HT-29 (cell line): ENCODE measurements at regions not wholly inside any gene's neighbourhood (a gene's known extent, or its start where the extent isn't known, plus 50 kb on each side); places are given as distances from the start of the nearest gene placed in this dataset.

Experiments used
- DNase-seq: peaks from one replicate; pipeline ENCODE4 v3.0.0-alpha.2; 2015; ENCODE audit warnings: low spot score

GRCh38 chr2:22199994-22200393 is 1076.2 kb downstream of the TDRD15 start:
- no peak for DNase-seq

DNA sequence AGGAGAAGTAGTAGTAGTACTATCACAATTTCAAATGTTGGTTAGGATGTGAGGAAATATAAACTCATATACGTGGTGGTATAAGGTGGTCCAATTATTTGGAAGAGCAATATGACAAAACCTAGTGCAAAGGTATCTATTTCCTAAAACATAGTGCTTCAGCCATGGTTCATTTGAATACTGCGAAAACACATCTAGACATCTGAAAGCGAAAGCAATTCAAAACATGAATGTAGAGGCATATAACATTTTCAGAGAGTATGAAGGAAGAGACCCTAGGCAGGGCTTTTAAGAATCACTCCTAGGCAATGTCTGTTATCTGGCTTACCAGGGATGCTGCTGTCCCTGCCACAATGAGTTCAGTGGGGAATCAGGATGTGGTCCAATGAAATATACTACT is 1085.8 kb downstream of the TDRD15 start:
- DNase-seq: no peak

DNA sequence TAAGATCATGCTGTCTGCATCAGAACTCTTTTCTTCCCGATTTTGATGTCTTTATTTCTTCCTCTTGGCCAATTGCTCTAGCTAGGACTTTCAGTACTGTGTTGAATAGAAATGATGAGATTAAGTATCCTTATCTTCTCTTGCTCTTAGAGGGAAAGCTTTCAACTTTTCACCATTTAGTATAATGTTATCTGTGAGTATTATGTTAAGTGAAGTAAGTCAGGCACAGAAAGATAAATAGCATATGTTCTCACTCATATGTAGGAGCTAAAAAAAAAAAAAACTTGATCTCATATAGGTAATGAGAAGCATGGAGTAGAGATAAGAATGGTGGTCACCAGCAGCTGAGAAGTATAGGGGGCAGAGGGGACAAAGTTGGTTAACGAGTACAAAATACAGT is 1089.5 kb downstream of the TDRD15 start:
- DNase-seq: no peak

GRCh38 chr2:22215517-22215916 is 1091.7 kb downstream of the TDRD15 start:
- DNase-seq: no peak

DNA sequence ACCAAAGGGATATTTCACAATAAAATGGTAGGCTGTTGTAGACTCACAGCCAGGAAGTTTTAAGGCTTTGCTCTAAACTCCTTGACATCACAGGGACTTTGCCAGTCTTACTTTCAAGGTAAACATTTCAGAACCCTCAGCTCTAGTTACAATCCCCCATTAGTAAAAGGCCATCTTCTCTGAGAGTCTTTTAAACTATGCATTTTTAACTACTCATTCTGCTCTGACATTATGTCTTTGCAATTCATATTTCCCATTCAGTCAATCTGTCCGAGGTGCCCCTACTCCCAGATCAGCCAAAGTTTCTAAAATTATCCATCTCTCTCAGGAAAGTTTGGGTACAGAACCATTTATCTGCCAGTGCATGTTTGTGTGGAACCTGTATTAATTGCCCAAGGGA is 1094.1 kb downstream of the TDRD15 start:
- no peak for DNase-seq

DNA sequence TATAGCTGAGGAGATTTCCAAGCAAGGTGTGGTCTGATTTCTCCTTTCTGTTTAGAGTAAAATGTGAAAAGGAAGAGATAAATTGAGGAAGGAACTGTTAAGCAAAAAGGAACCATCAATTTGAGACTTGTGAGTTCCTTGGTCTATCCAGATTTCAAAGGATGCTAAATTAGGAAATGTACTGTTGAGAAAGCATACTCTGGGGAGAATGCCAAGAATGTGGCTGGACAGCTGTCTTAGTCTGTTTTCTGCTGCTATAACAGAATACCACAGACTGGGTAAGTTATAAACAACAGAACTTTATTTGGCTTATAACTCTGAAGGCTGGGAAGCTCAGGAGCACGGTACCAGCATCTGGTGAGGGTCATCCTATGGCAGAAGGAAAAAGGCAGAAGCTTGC is 1097.2 kb downstream of the TDRD15 start:
- no peak for DNase-seq

GRCh38 chr2:22238967-22239366 is 1115.2 kb downstream of the TDRD15 start:
- no peak for DNase-seq

DNA sequence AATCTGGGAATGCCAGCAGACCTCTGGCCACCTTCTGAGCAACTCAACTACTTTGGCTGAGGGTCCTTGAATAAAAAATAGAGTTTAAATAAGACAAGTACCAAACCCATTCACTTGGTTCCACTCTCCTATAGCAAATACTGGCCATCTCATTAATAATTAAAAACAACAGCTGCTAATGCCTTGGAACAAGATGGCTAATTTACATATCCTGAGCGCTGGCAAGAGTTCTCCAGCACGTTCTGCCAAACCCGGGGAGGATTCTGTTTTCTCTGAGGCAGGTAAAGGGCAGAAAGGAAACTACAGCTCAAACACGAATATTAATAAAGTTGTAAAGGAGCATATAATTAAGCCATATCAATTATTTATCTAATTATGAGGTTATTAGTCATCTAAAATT is 1123.7 kb downstream of the TDRD15 start:
- no peak for DNase-seq

GRCh38 chr2:22248851-22249250 is 1125.1 kb downstream of the TDRD15 start:
- no peak for DNase-seq

DNA sequence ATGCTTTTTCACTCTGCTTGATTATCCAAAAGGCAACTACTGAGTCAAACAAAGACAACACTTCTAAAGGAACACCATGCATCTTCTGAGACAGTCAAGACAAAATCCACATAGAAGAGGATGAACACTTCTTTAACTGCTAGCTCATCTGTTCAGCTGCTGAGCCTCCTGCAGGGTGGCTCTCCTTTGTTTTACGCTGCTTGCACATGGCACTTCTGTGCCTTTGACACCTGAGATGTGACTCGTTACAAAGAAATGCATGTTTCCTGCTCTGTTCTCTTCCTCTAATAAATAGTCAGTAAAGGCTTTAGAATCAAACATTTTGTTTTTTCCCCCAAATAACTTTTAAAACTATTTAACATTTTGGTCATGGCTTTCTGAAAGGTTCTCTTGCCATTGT is 1129.4 kb downstream of the TDRD15 start:
- no peak for DNase-seq

DNA sequence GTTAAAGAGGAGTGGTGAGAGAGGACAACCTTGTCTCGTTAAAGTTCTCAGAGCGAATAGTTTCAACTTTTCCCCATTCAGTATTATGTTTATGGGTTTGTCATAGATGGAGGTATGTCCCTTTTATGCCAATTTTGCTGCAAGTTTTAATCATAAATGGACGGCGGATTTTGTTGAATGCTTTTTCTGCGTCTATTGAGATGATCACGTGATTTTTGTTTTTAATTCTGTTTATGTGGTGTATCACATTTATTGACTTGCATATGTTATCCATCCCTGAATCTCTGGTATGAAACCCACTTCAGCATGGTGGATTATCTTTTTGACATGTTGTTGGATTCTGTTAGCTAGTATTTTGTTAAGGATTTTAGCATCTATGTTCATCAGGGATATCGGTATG is 1123.8 kb upstream of the KLHL29 start:
- no peak for DNase-seq

GRCh38 chr2:22270341-22270740 is 1114.6 kb upstream of the KLHL29 start:
- DNase-seq: no peak

DNA sequence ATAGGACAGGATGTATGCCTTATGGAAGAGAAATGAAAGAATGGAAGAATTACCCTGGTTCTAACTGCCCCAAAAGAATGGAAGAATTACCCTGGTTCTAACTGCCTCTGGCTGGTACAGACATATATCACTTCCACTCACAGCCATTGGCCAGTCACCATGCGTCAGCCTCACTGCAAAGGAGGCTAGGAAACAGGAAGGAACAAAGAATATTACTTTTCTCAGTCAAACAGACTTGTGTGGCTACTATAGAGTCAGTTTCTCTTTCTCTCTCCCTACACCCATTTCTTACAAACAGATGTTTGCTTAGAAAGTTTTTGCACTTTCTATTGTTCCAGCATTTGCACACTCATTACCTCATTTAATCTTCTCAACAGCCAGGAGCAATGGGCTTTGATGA is 1111.1 kb upstream of the KLHL29 start:
- no peak for DNase-seq

DNA sequence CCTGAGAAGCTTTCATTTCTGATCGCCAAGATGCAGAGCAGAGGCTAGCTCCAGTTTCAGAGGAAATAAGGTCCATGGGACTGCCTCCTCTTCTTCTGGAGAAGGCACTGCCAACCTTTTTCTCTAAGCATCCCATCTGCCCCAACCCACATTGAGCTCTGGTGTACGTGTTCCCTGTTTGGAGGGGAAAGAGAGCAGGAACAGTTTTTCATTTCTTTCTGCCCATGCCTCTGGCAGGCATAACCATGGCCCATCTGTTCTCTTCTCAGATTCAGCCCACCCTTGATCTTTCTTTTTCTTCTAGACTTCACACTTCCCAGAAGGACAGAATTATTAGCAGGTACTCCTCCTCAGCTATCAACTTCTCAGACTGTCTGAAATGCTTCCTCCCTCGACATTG is 1110.3 kb upstream of the KLHL29 start:
- no peak for DNase-seq

DNA sequence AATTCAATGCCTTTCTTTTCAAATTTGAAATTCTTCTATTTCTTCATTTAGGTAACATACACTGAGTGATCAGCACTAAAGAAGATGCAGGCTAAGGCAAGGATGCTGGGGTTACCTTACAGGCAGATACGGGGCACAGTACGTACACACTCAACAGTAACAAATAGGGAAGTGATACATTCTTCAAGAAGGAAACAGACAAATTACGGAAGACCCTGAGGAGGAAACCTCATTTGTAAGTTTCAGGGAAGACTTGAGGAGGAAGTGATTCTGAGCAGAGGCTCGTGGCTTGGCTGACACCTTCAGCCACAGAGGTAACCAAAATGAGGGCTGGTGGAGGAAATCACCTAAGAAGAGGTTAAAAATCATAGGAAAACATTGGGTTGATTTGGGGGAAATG is 1108.3 kb upstream of the KLHL29 start:
- DNase-seq: no peak

- no peak for DNase-seq
These were observed 1105.4 kb upstream of the KLHL29 start for GRCh38 chr2:22279541-22279940.

- no peak for DNase-seq
These were observed 1103.9 kb upstream of the KLHL29 start for GRCh38 chr2:22281033-22281432.

DNA sequence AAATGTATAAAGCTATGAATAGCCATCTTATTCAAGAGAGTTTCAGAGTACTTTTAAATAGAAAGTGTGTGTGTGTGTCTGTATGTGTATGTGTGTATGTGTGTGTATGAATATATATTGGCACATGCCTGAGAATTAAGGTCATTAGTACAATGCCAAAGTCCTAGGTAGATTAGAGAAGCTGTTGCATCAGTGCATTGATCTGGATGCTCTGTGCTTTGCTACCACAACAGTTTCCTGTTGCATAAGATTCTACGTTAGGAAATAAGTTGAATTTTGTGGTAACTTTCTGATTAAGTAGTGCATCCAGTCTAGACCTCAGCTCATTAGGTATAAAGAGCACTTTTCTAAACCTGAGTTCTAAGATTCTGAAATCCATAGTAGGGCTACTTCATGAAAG is 1102.8 kb upstream of the KLHL29 start:
- DNase-seq: no peak

DNA sequence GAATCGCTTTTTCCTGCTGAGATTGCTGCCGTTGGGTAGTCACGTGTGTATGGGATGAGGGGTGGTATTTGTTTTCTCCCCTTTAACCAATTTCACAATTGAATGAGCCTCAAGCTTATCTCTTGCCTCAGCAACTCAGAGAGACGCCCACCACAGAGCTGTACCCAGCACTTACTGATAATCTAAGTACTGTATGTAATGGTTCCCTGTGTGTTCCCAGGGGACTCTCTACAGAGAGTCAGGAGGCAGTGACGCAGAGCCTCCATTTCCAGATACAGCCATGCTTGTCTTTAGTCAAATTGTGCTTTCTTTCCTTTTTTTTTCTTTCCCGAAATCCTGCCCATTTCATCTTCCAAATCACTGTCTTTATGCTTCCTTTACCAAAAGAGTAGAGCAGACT is 1102.1 kb upstream of the KLHL29 start:
- DNase-seq: no peak

DNA sequence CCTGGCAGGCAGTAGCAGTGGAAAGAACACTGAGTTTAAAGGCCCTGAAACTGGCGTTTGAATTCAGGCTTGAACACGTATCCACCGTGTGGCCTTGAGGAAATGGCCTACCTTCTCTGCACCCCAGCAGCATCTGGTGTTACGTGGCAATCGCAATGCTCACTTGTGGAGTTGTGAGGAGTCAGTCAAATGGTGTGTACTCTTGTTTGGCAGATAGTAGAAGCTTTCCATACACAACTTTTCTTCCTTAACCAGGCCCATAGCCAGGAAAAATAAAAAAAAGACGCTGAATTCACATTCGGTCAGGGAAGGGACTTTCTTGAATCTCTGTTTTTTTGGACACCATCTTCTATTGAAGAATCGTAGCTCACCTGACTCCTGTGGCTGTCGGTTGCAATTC is 1101.5 kb upstream of the KLHL29 start:
- no peak for DNase-seq

- no peak for DNase-seq
These were observed 1094.7 kb upstream of the KLHL29 start for GRCh38 chr2:22290302-22290701.

GRCh38 chr2:22290909-22291473 is 1094.0 kb upstream of the KLHL29 start:
- no peak for DNase-seq

GRCh38 chr2:22301228-22301627 is 1083.8 kb upstream of the KLHL29 start:
- DNase-seq: no peak

GRCh38 chr2:22326250-22326649 is 1058.7 kb upstream of the KLHL29 start:
- no peak for DNase-seq
